Caco-2 (cell line): ENCODE measurements at regions not wholly inside any gene's neighbourhood (a gene's known extent, or its start where the extent isn't known, plus 50 kb on each side); places are given as distances from the start of the nearest gene placed in this dataset.

ENCODE experiments used
- BruUV-seq: library from RNA; stranded (reverse); fragments of 400-500 nt; replicated peaks from 2 replicates; lab custom pipeline; 2021; lab: Mats Ljungman, UMichigan
- CTCF ChIA-PET: fragments of 300-600 bp; sonication (Branson Sonifier 250); formaldehyde crosslinking; loops from one replicate; lab custom pipeline; 2022; ENCODE audit warnings: antibody characterized with exemption; lab: Charles Lee
- POLR2A ChIA-PET: fragments of 300-600 bp; sonication (Branson Sonifier 250); formaldehyde crosslinking; loops from one replicate; lab custom pipeline; 2022; ENCODE audit warnings: antibody characterized with exemption; lab: Charles Lee
- DNase-seq, 2 experiments: peaks; one replicate each; pipeline versions ENCODE4 v3.0.0 to v3.0.0-alpha.2; 2020 to 2022
- H3K27me3 ChIP-seq: replicated peaks from 2 replicates; pipeline ENCODE4 v1.6.0; 2011; ENCODE audit warnings: low read length; ENCODE audit not compliant: control insufficient read depth, insufficient read depth
- H3K36me3 ChIP-seq: 2 replicates; pipeline ENCODE4 v1.5.1; 2011; ENCODE audit warnings: low read length; ENCODE audit not compliant: control insufficient read depth, insufficient read depth
- H3K4me1 ChIP-seq: fragments of 250-450 bp; sonication (Bioruptor Pico); 2 replicates; pipeline ENCODE4 v1.5.1; 2020; ENCODE audit warnings: mild to moderate bottlenecking
- H3K4me3 ChIP-seq: 2 replicates; pipeline ENCODE4 v1.5.1; 2011; ENCODE audit warnings: low read depth, mild to moderate bottlenecking, control low read depth, low read length
- H3K9me3 ChIP-seq: fragments of 250-450 bp; sonication (Bioruptor Pico); 2 replicates; pipeline ENCODE4 v1.5.1; 2020; ENCODE audit warnings: mild to moderate bottlenecking, moderate library complexity
- H3K27ac Mint-ChIP-seq: one replicate; pipeline ENCODE4 v1.8.0; 2022; ENCODE audit warnings: mixed read lengths; ENCODE audit not compliant: unreplicated experiment
- H3K27me3 Mint-ChIP-seq: one replicate; pipeline ENCODE4 v1.8.0; 2022; ENCODE audit warnings: mixed read lengths; ENCODE audit not compliant: insufficient read depth, unreplicated experiment
- H3K36me3 Mint-ChIP-seq: one replicate; pipeline ENCODE4 v1.8.0; 2022; ENCODE audit warnings: mild to moderate bottlenecking, mixed read lengths; ENCODE audit not compliant: insufficient read depth, unreplicated experiment
- H3K4me1 Mint-ChIP-seq: one replicate; pipeline ENCODE4 v1.8.0; 2022; ENCODE audit warnings: low read depth, mixed read lengths; ENCODE audit not compliant: unreplicated experiment
- H3K4me3 Mint-ChIP-seq: one replicate; pipeline ENCODE4 v1.8.0; 2022; ENCODE audit warnings: mild to moderate bottlenecking, moderate library complexity, mixed read lengths; ENCODE audit not compliant: unreplicated experiment
- H3K9me3 Mint-ChIP-seq: one replicate; pipeline ENCODE4 v1.8.0; 2022; ENCODE audit warnings: mixed read lengths; ENCODE audit not compliant: unreplicated experiment
- CTCF ChIP-seq, 2 experiments: fragments of 200-600 bp in 1 of 2; IDR thresholded peaks; 1 replicate in 1 of 2; 2 replicates in 1 of 2; pipeline versions ENCODE4 v1.5.1 to v1.8.0; 2011 to 2022; ENCODE audit warnings: antibody characterized with exemption in 1 of 2, control low read depth in 1 of 2, inconsistent platforms in 1 of 2, low read depth in 1 of 2, low read length in 1 of 2, mild to moderate bottlenecking in 1 of 2, moderate library complexity in 1 of 2; ENCODE audit not compliant: insufficient read depth in 1 of 2, severe bottlenecking in 1 of 2, unreplicated experiment in 1 of 2
- intact Hi-C: fragments of 100-400 bp; cut with micrococcal nuclease; formaldehyde crosslinking; loops from one replicate; pipeline ENCODE4 v1.10.0; 2022; ENCODE audit not compliant: unreplicated experiment

DNA sequence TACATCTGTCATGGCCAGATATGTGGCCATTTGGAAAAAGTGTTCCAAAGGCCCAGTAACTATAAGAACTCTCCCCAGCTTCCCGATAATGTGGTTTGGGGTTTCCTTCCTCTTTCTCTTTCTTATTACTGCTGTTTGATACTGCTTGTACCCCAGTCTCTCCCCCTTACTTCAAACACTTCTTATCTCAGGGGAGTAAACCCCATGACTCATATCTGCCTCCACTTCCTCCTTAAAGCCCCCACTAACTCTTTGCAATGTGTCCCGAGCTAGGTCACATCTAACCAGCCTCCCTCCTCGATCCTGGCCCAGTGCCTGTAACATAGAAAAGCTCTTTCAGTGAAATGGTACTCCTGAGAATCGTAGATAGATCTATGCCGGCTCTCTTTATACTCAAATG lies 82.4 kb upstream of the STARD13 start:
- H3K4me1 ChIP-seq, result peaks cover 33% of the 10 kb centered on the region
- CTCF ChIA-PET, result no interaction called here
- Mint-ChIP-seq H3K36me3 (peaks cover 6% of the 10 kb centered on the region), H3K27ac (no peak overlapping the region), H3K4me1 (peaks cover 26% of the 10 kb centered on the region), H3K9me3 (peaks cover 6% of the 10 kb centered on the region), H3K27me3 (no peaks in the 10 kb centered on the region), H3K4me3 (no peak overlapping the region)
- no TSS peak for BruUV-seq
- no peak for TF ChIP-seq CTCF (IDR thresholded peaks at IDR 0.05; ENCODE audit: insufficient read depth in 1 of 2, low read depth in 1 of 2, low read length in 1 of 2, severe bottlenecking in 1 of 2, unreplicated experiment in 1 of 2)
- H3K4me3 ChIP-seq, result no peak overlapping the region
- no peak for DNase-seq
- no peaks in the 10 kb centered on the region for H3K36me3 ChIP-seq
- H3K27me3 ChIP-seq, result no peaks in the 10 kb centered on the region
- H3K9me3 ChIP-seq, result no peaks in the 10 kb centered on the region
- POLR2A ChIA-PET, result no interaction called here
- intact Hi-C loops, result loop anchor here (5.0 kb wide), 2 partner anchors 79 to 174 kb away; no protein-coding TSS in a partner anchor

DNA sequence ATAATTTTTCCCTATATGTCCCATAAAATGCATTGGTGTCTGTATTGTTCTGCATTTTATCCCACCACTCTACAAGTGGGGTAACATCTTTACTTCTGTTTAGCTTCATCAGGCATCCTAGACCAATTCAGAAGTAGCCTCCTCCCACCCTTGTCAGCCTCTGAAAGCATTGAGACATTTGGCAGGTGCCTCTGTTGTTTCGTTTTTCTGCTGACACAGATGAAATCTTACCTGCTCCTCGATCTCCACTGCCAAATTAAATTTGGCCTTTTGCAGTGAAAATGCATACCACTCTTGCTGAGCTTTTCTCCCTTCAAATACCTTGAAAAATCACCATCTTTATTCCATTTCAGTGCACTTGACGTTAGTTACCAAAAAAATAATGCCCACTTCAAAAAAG lies 83.5 kb upstream of the STARD13 start:
- POLR2A ChIA-PET, result no interaction called here
- CTCF ChIA-PET, result no interaction called here
- Mint-ChIP-seq H3K4me1 (peaks cover 18% of the 10 kb centered on the region), H3K36me3 (peaks cover 6% of the 10 kb centered on the region), H3K4me3 (no peak overlapping the region), H3K27ac (no peak overlapping the region), H3K27me3 (no peaks in the 10 kb centered on the region), H3K9me3 (no peaks in the 10 kb centered on the region)
- Histone ChIP-seq H3K27me3 (no peaks in the 10 kb centered on the region), H3K4me1 (peaks cover 23% of the 10 kb centered on the region), H3K9me3 (no peaks in the 10 kb centered on the region), H3K4me3 (no peak overlapping the region), H3K36me3 (no peaks in the 10 kb centered on the region)
- BruUV-seq, result no TSS peak
- intact Hi-C loops, result loop anchor here (5.0 kb wide), 2 partner anchors 78 to 173 kb away; no protein-coding TSS in a partner anchor
- no peak for TF ChIP-seq CTCF (IDR thresholded peaks at IDR 0.05; ENCODE audit: insufficient read depth in 1 of 2, low read depth in 1 of 2, low read length in 1 of 2, severe bottlenecking in 1 of 2, unreplicated experiment in 1 of 2)
- no peak for DNase-seq

GRCh38 chr13:33372251-33372919 lies 86.8 kb upstream of the STARD13 start:
- no peaks in the 10 kb centered on the region for H3K9me3 Mint-ChIP-seq
- H3K27me3 Mint-ChIP-seq, result no peaks in the 10 kb centered on the region
- intact Hi-C loops, result no loop called here
- no peak for DNase-seq
- ChIA-PET POLR2A (no interaction called here), CTCF (no interaction called here)
- peaks cover 7% of the 10 kb centered on the region for H3K4me1 Mint-ChIP-seq
- H3K27me3 ChIP-seq, result no peaks in the 10 kb centered on the region
- no peaks in the 10 kb centered on the region for H3K9me3 ChIP-seq
- H3K27ac Mint-ChIP-seq, result no peak overlapping the region
- BruUV-seq, result no TSS peak
- H3K4me3 Mint-ChIP-seq, result no peak overlapping the region
- TF ChIP-seq CTCF (IDR thresholded peaks at IDR 0.05; ENCODE audit: insufficient read depth in 1 of 2, low read depth in 1 of 2, low read length in 1 of 2, severe bottlenecking in 1 of 2, unreplicated experiment in 1 of 2), result no peak
- no peaks in the 10 kb centered on the region for H3K36me3 ChIP-seq
- H3K4me1 ChIP-seq, result no peaks in the 10 kb centered on the region
- H3K4me3 ChIP-seq, result no peak overlapping the region
- no peaks in the 10 kb centered on the region for H3K36me3 Mint-ChIP-seq
